ENCODE measurements at regions not wholly inside any gene's neighbourhood (a gene's known extent, or its start where the extent isn't known, plus 50 kb on each side); places are given as distances from the start of the nearest gene placed in this dataset.
A peak's percentile ranks its signal among the peaks of the same experiment; 100 is the strongest.

GRCh38 chr11:30733748-30734147, 147.6 kb upstream of the MPPED2 start:
- Mint-ChIP-seq H3K36me3 (no peaks in the 10 kb centered on the region), H3K9me3 (no peaks in the 10 kb centered on the region), H3K4me3 (no peak overlapping the region), H3K27me3 (ENCODE audit: insufficient read depth, low read depth) (no peaks in the 10 kb centered on the region), H3K27ac (no peak overlapping the region), H3K4me1 (peaks cover 14% of the 10 kb centered on the region)
- no peaks in the 10 kb centered on the region for H3K9me3 ChIP-seq (ENCODE audit: low read depth)
- no peaks in the 10 kb centered on the region for H3F3A ChIP-seq (ENCODE audit: low read depth)
- no peak overlapping the region for H3K4me3 ChIP-seq
- no peak overlapping the region for H3K9ac ChIP-seq
- H3K4me2 ChIP-seq: no peak overlapping the region
- no peaks in the 10 kb centered on the region for H4K20me1 ChIP-seq (ENCODE audit: low read depth)
- no peak overlapping the region for H3K27ac ChIP-seq
- H3K4me1 ChIP-seq: peaks cover 8% of the 10 kb centered on the region
- no peaks in the 10 kb centered on the region for H3K27me3 ChIP-seq
- DNase-seq (ENCODE audit: low spot score): no peak
- H2AFZ ChIP-seq (replicated peaks): no peak overlapping the region
- H3K79me2 ChIP-seq (ENCODE audit: low read depth): no peaks in the 10 kb centered on the region
- H3K36me3 ChIP-seq: no peaks in the 10 kb centered on the region
- TF ChIP-seq EZH2phosphoT487 (IDR thresholded peaks at IDR 0.05) (no peak), EZH2 (IDR thresholded peaks at IDR 0.05) (no peak)
- TF ChIP-seq, protein P1, sequence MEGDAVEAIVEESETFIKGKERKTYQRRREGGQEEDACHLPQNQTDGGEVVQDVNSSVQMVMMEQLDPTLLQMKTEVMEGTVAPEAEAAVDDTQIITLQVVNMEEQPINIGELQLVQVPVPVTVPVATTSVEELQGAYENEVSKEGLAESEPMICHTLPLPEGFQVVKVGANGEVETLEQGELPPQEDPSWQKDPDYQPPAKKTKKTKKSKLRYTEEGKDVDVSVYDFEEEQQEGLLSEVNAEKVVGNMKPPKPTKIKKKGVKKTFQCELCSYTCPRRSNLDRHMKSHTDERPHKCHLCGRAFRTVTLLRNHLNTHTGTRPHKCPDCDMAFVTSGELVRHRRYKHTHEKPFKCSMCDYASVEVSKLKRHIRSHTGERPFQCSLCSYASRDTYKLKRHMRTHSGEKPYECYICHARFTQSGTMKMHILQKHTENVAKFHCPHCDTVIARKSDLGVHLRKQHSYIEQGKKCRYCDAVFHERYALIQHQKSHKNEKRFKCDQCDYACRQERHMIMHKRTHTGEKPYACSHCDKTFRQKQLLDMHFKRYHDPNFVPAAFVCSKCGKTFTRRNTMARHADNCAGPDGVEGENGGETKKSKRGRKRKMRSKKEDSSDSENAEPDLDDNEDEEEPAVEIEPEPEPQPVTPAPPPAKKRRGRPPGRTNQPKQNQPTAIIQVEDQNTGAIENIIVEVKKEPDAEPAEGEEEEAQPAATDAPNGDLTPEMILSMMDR (IDR thresholded peaks at IDR 0.05): no peak

- H3K36me3 Mint-ChIP-seq: no peaks in the 10 kb centered on the region
- Histone ChIP-seq H3K27me3 (no peaks in the 10 kb centered on the region), H3K36me3 (no peaks in the 10 kb centered on the region), H3K4me3 (no peak overlapping the region), H2AFZ (replicated peaks) (peak overlapping the region; percentile 55), H3K27ac (no peak overlapping the region), H3K4me2 (no peak overlapping the region), H3K9me3 (ENCODE audit: low read depth) (no peaks in the 10 kb centered on the region), H3K79me2 (ENCODE audit: low read depth) (no peaks in the 10 kb centered on the region), H3K4me1 (peaks cover 8% of the 10 kb centered on the region), H4K20me1 (ENCODE audit: low read depth) (no peaks in the 10 kb centered on the region), H3F3A (ENCODE audit: low read depth) (no peaks in the 10 kb centered on the region), H3K9ac (no peak overlapping the region)
- H3K4me1 Mint-ChIP-seq: peaks cover 14% of the 10 kb centered on the region
- H3K9me3 Mint-ChIP-seq: no peaks in the 10 kb centered on the region
- H3K27me3 Mint-ChIP-seq (ENCODE audit: insufficient read depth, low read depth): no peaks in the 10 kb centered on the region
- TF ChIP-seq EZH2phosphoT487 (IDR thresholded peaks at IDR 0.05) (no peak), EZH2 (IDR thresholded peaks at IDR 0.05) (no peak)
- TF ChIP-seq, protein P1 (IDR thresholded peaks at IDR 0.05): no peak
- no peak for DNase-seq (ENCODE audit: low spot score)
- H3K4me3 Mint-ChIP-seq: no peak overlapping the region
- no peak overlapping the region for H3K27ac Mint-ChIP-seq
These were observed 143.9 kb upstream of the MPPED2 start for GRCh38 chr11:30730011-30730410.

DNA sequence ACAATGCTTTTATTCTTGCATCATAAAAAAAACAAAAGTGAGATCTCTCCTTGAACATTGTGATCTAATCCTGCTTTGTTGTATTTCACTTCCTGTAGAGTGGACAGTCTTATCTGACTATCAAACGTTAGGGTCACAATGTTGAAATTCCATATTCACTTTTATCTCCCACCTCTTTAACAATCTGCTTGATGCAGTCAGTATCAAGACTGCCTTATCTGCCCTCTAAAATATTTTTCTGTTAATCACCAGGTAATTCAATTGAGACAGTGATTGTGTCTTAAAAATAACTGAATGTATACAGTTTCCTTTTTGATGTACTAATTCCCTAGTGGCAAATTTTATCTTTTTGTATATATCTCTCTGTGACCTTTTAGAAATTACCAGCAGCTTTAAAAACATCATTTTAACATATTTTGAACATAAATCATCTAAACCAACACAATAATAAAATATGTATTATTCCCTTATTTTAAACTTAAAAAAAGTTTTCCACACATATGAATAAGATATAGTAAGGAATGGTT, 143.1 kb upstream of the MPPED2 start:
- Histone ChIP-seq H3K27ac (no peak overlapping the region), H4K20me1 (ENCODE audit: low read depth) (no peaks in the 10 kb centered on the region), H3K36me3 (no peaks in the 10 kb centered on the region), H3K9me3 (ENCODE audit: low read depth) (no peaks in the 10 kb centered on the region), H3F3A (ENCODE audit: low read depth) (no peaks in the 10 kb centered on the region), H3K4me2 (no peak overlapping the region), H3K27me3 (no peaks in the 10 kb centered on the region), H3K4me3 (no peak overlapping the region), H3K4me1 (peaks cover 8% of the 10 kb centered on the region), H3K79me2 (ENCODE audit: low read depth) (no peaks in the 10 kb centered on the region), H2AFZ (replicated peaks) (no peak overlapping the region), H3K9ac (no peak overlapping the region)
- Mint-ChIP-seq H3K27me3 (ENCODE audit: insufficient read depth, low read depth) (no peaks in the 10 kb centered on the region), H3K27ac (no peak overlapping the region), H3K9me3 (no peaks in the 10 kb centered on the region), H3K4me1 (peaks cover 14% of the 10 kb centered on the region), H3K4me3 (no peak overlapping the region), H3K36me3 (no peaks in the 10 kb centered on the region)
- TF ChIP-seq, protein P1 (IDR thresholded peaks at IDR 0.05): no peak
- no peak for TF ChIP-seq EZH2 (IDR thresholded peaks at IDR 0.05)
- TF ChIP-seq EZH2phosphoT487 (IDR thresholded peaks at IDR 0.05): no peak
- no peak for DNase-seq (ENCODE audit: low spot score)

All from neural progenitor cell (in vitro differentiated cells).